ENCODE measurements at regions not wholly inside any gene's neighbourhood (a gene's known extent, or its start where the extent isn't known, plus 50 kb on each side); places are given as distances from the start of the nearest gene placed in this dataset.

GRCh38 chr6:147722158-147722557 lies 213.7 kb downstream of the SAMD5 start:
- TF ChIP-seq CTCF (IDR thresholded peaks at IDR 0.05): no peak
- TF ChIP-seq POLR2A (IDR thresholded peaks at IDR 0.05): no peak
